CD4-positive, alpha-beta T cell (primary cell): ENCODE measurements at regions not wholly inside any gene's neighbourhood (a gene's known extent, or its start where the extent isn't known, plus 50 kb on each side); places are given as distances from the start of the nearest gene placed in this dataset.

Experiments used
- ATAC-seq: fragments of 200-7000 bp; cut with Tn5 transposase; one replicate; pipeline ENCODE4 v1.10.0; 2022; ENCODE audit warnings: mild to moderate bottlenecking; ENCODE audit not compliant: poor library complexity
- CTCF ChIA-PET: fragments of 350-600 bp; sonication (Branson Sonifier 250); formaldehyde crosslinking; loops from one replicate; lab custom pipeline; 2021; ENCODE audit warnings: antibody characterized with exemption, inconsistent platforms; lab: Charles Lee
- POLR2A ChIA-PET: fragments of 350-600 bp; sonication (Branson Sonifier 250); formaldehyde crosslinking; loops from one replicate; lab custom pipeline; 2021; ENCODE audit warnings: antibody characterized with exemption, inconsistent platforms; lab: Charles Lee
- DNase-seq, 14 experiments: peaks; one replicate each; pipeline ENCODE4 v3.0.0-alpha.2; 2013 to 2020; ENCODE audit warnings: mixed read lengths in 2 of 14
- H3K27ac ChIP-seq, 2 donors: one replicate each; pipeline versions ENCODE4 v1.5.1 to v1.7.0; 2013; ENCODE audit warnings: low read length in 2 of 2, low read depth in 1 of 2, mild to moderate bottlenecking in 1 of 2
- H3K27me3 ChIP-seq, 2 experiments: 1 replicate in 1 of 2; 2 replicates in 1 of 2; pipeline versions ENCODE4 v1.6.1 to v1.7.0; 2013; ENCODE audit warnings: low read length in 2 of 2, control low read depth in 1 of 2, mild to moderate bottlenecking in 1 of 2, moderate library complexity in 1 of 2; ENCODE audit not compliant: insufficient read depth in 2 of 2, control insufficient read depth in 1 of 2
- H3K36me3 ChIP-seq: one replicate; pipeline ENCODE4 v1.6.1; 2013; ENCODE audit warnings: low read length, control low read depth; ENCODE audit not compliant: insufficient read depth
- H3K4me1 ChIP-seq: one replicate; pipeline ENCODE4 v1.6.1; 2013; ENCODE audit warnings: low read length, control low read depth; ENCODE audit not compliant: insufficient read depth
- H3K4me3 ChIP-seq: one replicate; pipeline ENCODE4 v1.5.1; 2013; ENCODE audit warnings: mild to moderate bottlenecking, low read length, moderate library complexity
- H3K9me3 ChIP-seq, 2 experiments: 1 replicate in 1 of 2; 2 replicates in 1 of 2; pipeline versions ENCODE4 v1.6.1 to v1.7.0; 2013; ENCODE audit warnings: low read length in 2 of 2, mild to moderate bottlenecking in 2 of 2, control low read depth in 1 of 2, moderate library complexity in 1 of 2; ENCODE audit not compliant: control insufficient read depth in 1 of 2, insufficient read depth in 1 of 2
- H3K27ac Mint-ChIP-seq: one replicate; pipeline ENCODE4 v1.8.0; 2020; ENCODE audit warnings: mixed read lengths
- H3K27me3 Mint-ChIP-seq: one replicate; pipeline ENCODE4 v1.8.0; 2021; ENCODE audit warnings: mixed read lengths
- H3K36me3 Mint-ChIP-seq: one replicate; pipeline ENCODE4 v1.8.0; 2021; ENCODE audit warnings: low read depth, mixed read lengths
- H3K4me1 Mint-ChIP-seq: one replicate; pipeline ENCODE4 v1.8.0; 2021; ENCODE audit warnings: low read depth, mixed read lengths
- H3K4me3 Mint-ChIP-seq: one replicate; pipeline ENCODE4 v1.8.0; 2020; ENCODE audit warnings: mild to moderate bottlenecking, mixed read lengths
- H3K9me3 Mint-ChIP-seq: one replicate; pipeline ENCODE4 v1.8.0; 2020; ENCODE audit warnings: mixed read lengths
- intact Hi-C, 2 experiments: fragments of 100-400 bp; cut with DNase I in 1 of 2; cut with micrococcal nuclease in 1 of 2; formaldehyde crosslinking; loops; one replicate each; pipeline versions ENCODE4 v1.15.1 to v1.9.0; 2023 to 2025; cut with DNase I, micrococcal nuclease
- TF ChIP-seq, protein P1 (sequence below): fragments of 200-600 bp; IDR thresholded peaks from one replicate; pipeline ENCODE4 v1.8.0; 2022; ENCODE audit warnings: antibody characterized with exemption, mild to moderate bottlenecking

DNA sequence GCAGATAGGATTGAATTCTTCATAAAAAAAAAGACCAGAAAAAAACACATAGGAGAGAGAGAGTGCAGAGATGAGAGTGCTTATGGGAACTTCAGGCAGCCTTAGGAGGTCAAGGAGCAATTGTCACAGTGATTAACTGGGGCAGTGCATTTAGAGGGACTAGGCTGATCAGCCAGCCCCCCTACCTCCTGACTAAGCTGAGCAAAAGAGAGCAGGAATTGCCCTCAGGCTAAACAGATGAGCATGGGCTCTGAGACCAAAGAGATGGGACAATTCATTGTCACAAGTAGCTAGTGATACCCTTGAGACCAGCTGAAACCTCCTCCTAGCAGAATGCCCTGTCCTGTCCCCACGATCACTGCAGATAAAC, 124.0 kb downstream of the BTG1 start:
- ChIA-PET CTCF (interaction anchor here (1.3 kb wide), 1 partner anchor 144 kb away, joined by 3 read pairs; no protein-coding TSS in a partner anchor), POLR2A (interaction anchor here (0.7 to 3.2 kb wide), 5 partner anchors 9 to 122 kb away, joined by 3 to 14 read pairs (median 6); no protein-coding TSS in a partner anchor)
- ATAC-seq (no peak), DNase-seq (no peak)
- Mint-ChIP-seq H3K9me3 (peaks cover 4% of the 10 kb centered on the region), H3K36me3 (peaks cover 27% of the 10 kb centered on the region), H3K27ac (peak overlapping the region; percentile 55), H3K27me3 (no peaks in the 10 kb centered on the region), H3K4me3 (no peak overlapping the region), H3K4me1 (peaks cover 45% of the 10 kb centered on the region)
- peaks cover 9% of the 10 kb centered on the region for H3K4me1 ChIP-seq
- H3K4me3 ChIP-seq, result no peak overlapping the region
- intact Hi-C loops, result no loop called here
- no peak overlapping the region for H3K27ac ChIP-seq
- no peaks in the 10 kb centered on the region for H3K27me3 ChIP-seq
- no peaks in the 10 kb centered on the region for H3K36me3 ChIP-seq
- H3K9me3 ChIP-seq, result no peaks in the 10 kb centered on the region
- TF ChIP-seq, protein P1, sequence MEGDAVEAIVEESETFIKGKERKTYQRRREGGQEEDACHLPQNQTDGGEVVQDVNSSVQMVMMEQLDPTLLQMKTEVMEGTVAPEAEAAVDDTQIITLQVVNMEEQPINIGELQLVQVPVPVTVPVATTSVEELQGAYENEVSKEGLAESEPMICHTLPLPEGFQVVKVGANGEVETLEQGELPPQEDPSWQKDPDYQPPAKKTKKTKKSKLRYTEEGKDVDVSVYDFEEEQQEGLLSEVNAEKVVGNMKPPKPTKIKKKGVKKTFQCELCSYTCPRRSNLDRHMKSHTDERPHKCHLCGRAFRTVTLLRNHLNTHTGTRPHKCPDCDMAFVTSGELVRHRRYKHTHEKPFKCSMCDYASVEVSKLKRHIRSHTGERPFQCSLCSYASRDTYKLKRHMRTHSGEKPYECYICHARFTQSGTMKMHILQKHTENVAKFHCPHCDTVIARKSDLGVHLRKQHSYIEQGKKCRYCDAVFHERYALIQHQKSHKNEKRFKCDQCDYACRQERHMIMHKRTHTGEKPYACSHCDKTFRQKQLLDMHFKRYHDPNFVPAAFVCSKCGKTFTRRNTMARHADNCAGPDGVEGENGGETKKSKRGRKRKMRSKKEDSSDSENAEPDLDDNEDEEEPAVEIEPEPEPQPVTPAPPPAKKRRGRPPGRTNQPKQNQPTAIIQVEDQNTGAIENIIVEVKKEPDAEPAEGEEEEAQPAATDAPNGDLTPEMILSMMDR, result no peak

GRCh38 chr12:92020983-92021665, 124.5 kb downstream of the BTG1 start:
- H3K4me3 ChIP-seq, result no peak overlapping the region
- H3K27me3 ChIP-seq, result no peaks in the 10 kb centered on the region
- intact Hi-C loops, result no loop called here
- H3K9me3 ChIP-seq, result no peaks in the 10 kb centered on the region
- H3K9me3 Mint-ChIP-seq, result peaks cover 4% of the 10 kb centered on the region
- no peaks in the 10 kb centered on the region for H3K36me3 ChIP-seq
- no peak overlapping the region for H3K4me3 Mint-ChIP-seq
- ChIA-PET POLR2A (interaction anchor here (2.1 to 3.2 kb wide), 2 partner anchors 10 to 11 kb away, joined by 10 to 14 read pairs; no protein-coding TSS in a partner anchor), CTCF (no interaction called here)
- H3K4me1 Mint-ChIP-seq, result peaks cover 41% of the 10 kb centered on the region
- peaks cover 27% of the 10 kb centered on the region for H3K36me3 Mint-ChIP-seq
- peaks cover 9% of the 10 kb centered on the region for H3K4me1 ChIP-seq
- H3K27ac Mint-ChIP-seq, result peak overlapping the region; percentile 55
- H3K27ac ChIP-seq, result no peak overlapping the region
- H3K27me3 Mint-ChIP-seq, result no peaks in the 10 kb centered on the region
- ATAC-seq (no peak), DNase-seq (no peak)
- TF ChIP-seq, protein P1, result no peak

- intact Hi-C loops, result no loop called here
- Histone ChIP-seq H3K9me3 (no peaks in the 10 kb centered on the region), H3K27me3 (no peaks in the 10 kb centered on the region), H3K4me3 (no peak overlapping the region), H3K27ac (no peak overlapping the region), H3K36me3 (no peaks in the 10 kb centered on the region), H3K4me1 (peaks cover 9% of the 10 kb centered on the region)
- H3K27me3 Mint-ChIP-seq, result no peaks in the 10 kb centered on the region
- peaks cover 29% of the 10 kb centered on the region for H3K4me1 Mint-ChIP-seq
- H3K9me3 Mint-ChIP-seq, result peaks cover 4% of the 10 kb centered on the region
- DNase-seq (no peak), ATAC-seq (no peak)
- H3K36me3 Mint-ChIP-seq, result peaks cover 27% of the 10 kb centered on the region
- no peak overlapping the region for H3K4me3 Mint-ChIP-seq
- no peak overlapping the region for H3K27ac Mint-ChIP-seq
- TF ChIP-seq, protein P1, result no peak
- POLR2A ChIA-PET, result interaction anchor here (0.9 to 3.2 kb wide), 5 partner anchors 10 to 126 kb away, joined by 3 to 14 read pairs (median 5); partner anchors contain the start of gene BTG1
- CTCF ChIA-PET, result interaction anchor here (0.9 to 1.3 kb wide), 2 partner anchors 9 to 10 kb away, joined by 3 read pairs; no protein-coding TSS in a partner anchor
These were observed 126.0 kb downstream of the BTG1 start for GRCh38 chr12:92019491-92020277.
